Neural progenitor cell (in vitro differentiated cells): ENCODE measurements at regions not wholly inside any gene's neighbourhood (a gene's known extent, or its start where the extent isn't known, plus 50 kb on each side); places are given as distances from the start of the nearest gene placed in this dataset.

ENCODE experiments used
- DNase-seq: peaks from one replicate; pipeline ENCODE4 v3.0.0-alpha.2; 2016; ENCODE audit warnings: low spot score
- H2AFZ ChIP-seq: fragments of 200-600 bp; sonication (generic); replicated peaks from 2 replicates; pipeline ENCODE4 v1.6.1; 2016; ENCODE audit warnings: antibody characterized with exemption
- H3F3A ChIP-seq: fragments of 200-600 bp; sonication (generic); 2 replicates; pipeline ENCODE4 v1.6.1; 2016; ENCODE audit warnings: antibody characterized with exemption, low read depth
- H3K27ac ChIP-seq: fragments of 200-600 bp; sonication (generic); 2 replicates; pipeline ENCODE4 v1.5.1; 2016; ENCODE audit warnings: mild to moderate bottlenecking
- H3K27me3 ChIP-seq: fragments of 200-600 bp; sonication (generic); 2 replicates; pipeline ENCODE4 v1.6.1; 2016; ENCODE audit warnings: mild to moderate bottlenecking, moderate library complexity
- H3K36me3 ChIP-seq: fragments of 200-600 bp; sonication (generic); 2 replicates; pipeline ENCODE4 v1.5.1; 2016
- H3K4me1 ChIP-seq: fragments of 200-600 bp; sonication (generic); 2 replicates; pipeline ENCODE4 v1.6.1; 2016; ENCODE audit warnings: mixed run types
- H3K4me2 ChIP-seq: fragments of 200-600 bp; sonication (generic); 2 replicates; pipeline ENCODE4 v1.6.1; 2016
- H3K4me3 ChIP-seq: fragments of 200-600 bp; sonication (generic); 2 replicates; pipeline ENCODE4 v1.5.1; 2016
- H3K79me2 ChIP-seq: fragments of 200-600 bp; sonication (generic); 2 replicates; pipeline ENCODE4 v1.6.1; 2016; ENCODE audit warnings: low read depth
- H3K9ac ChIP-seq: fragments of 200-600 bp; sonication (generic); 2 replicates; pipeline ENCODE4 v1.6.1; 2016
- H3K9me3 ChIP-seq: fragments of 200-600 bp; sonication (generic); 2 replicates; pipeline ENCODE4 v1.5.1; 2016; ENCODE audit warnings: low read depth
- H4K20me1 ChIP-seq: fragments of 200-600 bp; sonication (generic); 2 replicates; pipeline ENCODE4 v1.6.1; 2016; ENCODE audit warnings: low read depth
- H3K27ac Mint-ChIP-seq: 3 replicates; pipeline ENCODE4 v1.8.0; 2021; ENCODE audit warnings: mixed read lengths
- H3K27me3 Mint-ChIP-seq: 2 replicates; pipeline ENCODE4 v1.8.0; 2022; ENCODE audit warnings: low read depth, mild to moderate bottlenecking, inconsistent platforms, moderate library complexity, mixed read lengths; ENCODE audit not compliant: insufficient read depth
- H3K36me3 Mint-ChIP-seq: 3 replicates; pipeline ENCODE4 v1.8.0; 2021; ENCODE audit warnings: mixed read lengths
- H3K4me1 Mint-ChIP-seq: 3 replicates; pipeline ENCODE4 v1.8.0; 2021; ENCODE audit warnings: mixed read lengths
- H3K4me3 Mint-ChIP-seq: 3 replicates; pipeline ENCODE4 v1.8.0; 2021; ENCODE audit warnings: mild to moderate bottlenecking, moderate library complexity, mixed read lengths
- H3K9me3 Mint-ChIP-seq: 3 replicates; pipeline ENCODE4 v1.8.0; 2020; ENCODE audit warnings: mixed read lengths
- EZH2 ChIP-seq: fragments of 200-600 bp; sonication (generic); IDR thresholded peaks from 2 replicates; pipeline ENCODE4 v1.6.1; 2017; ENCODE audit warnings: antibody characterized with exemption, mild to moderate bottlenecking, moderate library complexity
- EZH2phosphoT487 ChIP-seq: fragments of 200-600 bp; sonication (generic); IDR thresholded peaks from 2 replicates; pipeline ENCODE4 v1.6.1; 2017; ENCODE audit warnings: antibody characterized with exemption
- TF ChIP-seq, protein P1 (sequence below): fragments of 200-600 bp; sonication (generic); IDR thresholded peaks from 2 replicates; pipeline ENCODE4 v1.5.1; 2017; ENCODE audit warnings: antibody characterized with exemption, mild to moderate bottlenecking

DNA sequence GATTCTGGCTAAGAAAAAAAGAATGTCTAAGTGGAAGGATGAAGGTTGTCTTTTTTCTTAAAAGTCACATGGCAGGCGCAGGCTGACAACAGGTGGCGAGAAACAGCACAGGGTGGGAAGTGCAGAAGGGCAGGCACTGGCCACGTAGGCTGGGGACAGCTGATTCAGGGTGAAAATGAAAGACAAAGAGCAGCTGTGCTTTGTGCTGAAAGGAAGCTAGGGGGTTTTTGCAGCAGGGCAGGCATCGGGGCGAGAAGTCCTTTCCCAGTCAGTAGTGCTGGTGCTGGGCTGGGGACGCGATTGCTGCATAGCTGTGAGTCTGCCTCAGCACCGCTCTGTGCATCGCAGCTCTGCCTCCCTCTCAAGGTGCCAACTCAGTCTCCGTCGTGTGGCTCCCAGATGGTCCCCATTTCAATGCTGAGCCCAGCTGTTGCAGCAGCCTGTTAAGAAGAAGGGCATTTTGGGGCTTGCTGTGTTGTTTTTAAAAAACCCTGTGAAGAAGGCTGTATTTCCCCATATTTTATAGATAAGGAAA is 183.1 kb upstream of the CCL2 start:
- Histone ChIP-seq H2AFZ (no peak overlapping the region), H3K79me2 (no peaks in the 10 kb centered on the region), H3K36me3 (no peaks in the 10 kb centered on the region), H3K9me3 (no peaks in the 10 kb centered on the region), H3K27ac (no peak overlapping the region), H3K4me3 (no peak overlapping the region), H3F3A (no peaks in the 10 kb centered on the region), H3K4me2 (no peak overlapping the region), H3K4me1 (no peaks in the 10 kb centered on the region), H3K9ac (no peak overlapping the region), H3K27me3 (no peaks in the 10 kb centered on the region), H4K20me1 (no peaks in the 10 kb centered on the region)
- peaks cover 6% of the 10 kb centered on the region for H3K4me1 Mint-ChIP-seq
- H3K4me3 Mint-ChIP-seq: no peak overlapping the region
- no peak for DNase-seq
- no peaks in the 10 kb centered on the region for H3K9me3 Mint-ChIP-seq
- H3K27me3 Mint-ChIP-seq: no peaks in the 10 kb centered on the region
- H3K27ac Mint-ChIP-seq: no peak overlapping the region
- TF ChIP-seq EZH2phosphoT487 (no peak), EZH2 (no peak)
- TF ChIP-seq, protein P1, sequence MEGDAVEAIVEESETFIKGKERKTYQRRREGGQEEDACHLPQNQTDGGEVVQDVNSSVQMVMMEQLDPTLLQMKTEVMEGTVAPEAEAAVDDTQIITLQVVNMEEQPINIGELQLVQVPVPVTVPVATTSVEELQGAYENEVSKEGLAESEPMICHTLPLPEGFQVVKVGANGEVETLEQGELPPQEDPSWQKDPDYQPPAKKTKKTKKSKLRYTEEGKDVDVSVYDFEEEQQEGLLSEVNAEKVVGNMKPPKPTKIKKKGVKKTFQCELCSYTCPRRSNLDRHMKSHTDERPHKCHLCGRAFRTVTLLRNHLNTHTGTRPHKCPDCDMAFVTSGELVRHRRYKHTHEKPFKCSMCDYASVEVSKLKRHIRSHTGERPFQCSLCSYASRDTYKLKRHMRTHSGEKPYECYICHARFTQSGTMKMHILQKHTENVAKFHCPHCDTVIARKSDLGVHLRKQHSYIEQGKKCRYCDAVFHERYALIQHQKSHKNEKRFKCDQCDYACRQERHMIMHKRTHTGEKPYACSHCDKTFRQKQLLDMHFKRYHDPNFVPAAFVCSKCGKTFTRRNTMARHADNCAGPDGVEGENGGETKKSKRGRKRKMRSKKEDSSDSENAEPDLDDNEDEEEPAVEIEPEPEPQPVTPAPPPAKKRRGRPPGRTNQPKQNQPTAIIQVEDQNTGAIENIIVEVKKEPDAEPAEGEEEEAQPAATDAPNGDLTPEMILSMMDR: no peak
- no peaks in the 10 kb centered on the region for H3K36me3 Mint-ChIP-seq

DNA sequence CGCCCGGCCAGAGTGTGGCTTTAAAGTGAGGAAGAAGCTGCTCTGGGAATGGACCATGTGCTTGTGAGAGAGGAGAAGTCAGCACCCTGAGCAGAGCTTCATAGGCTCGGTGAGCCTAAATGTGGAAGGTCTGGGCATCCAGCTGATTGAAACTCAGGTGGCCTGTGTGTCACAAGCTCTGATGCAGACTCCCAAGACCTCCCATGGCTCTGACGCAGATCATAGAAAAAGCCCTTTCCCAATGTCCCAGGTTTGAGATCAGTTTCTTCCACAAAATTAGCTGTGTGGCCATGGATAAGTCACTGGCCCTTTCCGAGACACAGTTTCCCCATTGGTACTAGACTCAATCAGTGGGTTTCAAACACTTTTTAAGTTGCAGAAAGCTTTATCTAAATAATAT is 180.0 kb upstream of the CCL2 start:
- Mint-ChIP-seq H3K9me3 (no peaks in the 10 kb centered on the region), H3K27ac (no peak overlapping the region), H3K4me3 (no peak overlapping the region), H3K4me1 (peaks cover 26% of the 10 kb centered on the region), H3K27me3 (no peaks in the 10 kb centered on the region), H3K36me3 (no peaks in the 10 kb centered on the region)
- no peaks in the 10 kb centered on the region for H3K79me2 ChIP-seq
- TF ChIP-seq EZH2phosphoT487: no peak
- TF ChIP-seq EZH2: no peak
- TF ChIP-seq, protein P1: no peak
- H3K4me1 ChIP-seq: no peaks in the 10 kb centered on the region
- H3F3A ChIP-seq: no peaks in the 10 kb centered on the region
- no peaks in the 10 kb centered on the region for H3K27me3 ChIP-seq
- no peak overlapping the region for H3K4me2 ChIP-seq
- no peak for DNase-seq
- no peaks in the 10 kb centered on the region for H3K9me3 ChIP-seq
- no peaks in the 10 kb centered on the region for H3K36me3 ChIP-seq
- H2AFZ ChIP-seq: no peak overlapping the region
- H3K4me3 ChIP-seq: no peak overlapping the region
- H3K27ac ChIP-seq: no peak overlapping the region
- H4K20me1 ChIP-seq: no peaks in the 10 kb centered on the region
- H3K9ac ChIP-seq: no peak overlapping the region

DNA sequence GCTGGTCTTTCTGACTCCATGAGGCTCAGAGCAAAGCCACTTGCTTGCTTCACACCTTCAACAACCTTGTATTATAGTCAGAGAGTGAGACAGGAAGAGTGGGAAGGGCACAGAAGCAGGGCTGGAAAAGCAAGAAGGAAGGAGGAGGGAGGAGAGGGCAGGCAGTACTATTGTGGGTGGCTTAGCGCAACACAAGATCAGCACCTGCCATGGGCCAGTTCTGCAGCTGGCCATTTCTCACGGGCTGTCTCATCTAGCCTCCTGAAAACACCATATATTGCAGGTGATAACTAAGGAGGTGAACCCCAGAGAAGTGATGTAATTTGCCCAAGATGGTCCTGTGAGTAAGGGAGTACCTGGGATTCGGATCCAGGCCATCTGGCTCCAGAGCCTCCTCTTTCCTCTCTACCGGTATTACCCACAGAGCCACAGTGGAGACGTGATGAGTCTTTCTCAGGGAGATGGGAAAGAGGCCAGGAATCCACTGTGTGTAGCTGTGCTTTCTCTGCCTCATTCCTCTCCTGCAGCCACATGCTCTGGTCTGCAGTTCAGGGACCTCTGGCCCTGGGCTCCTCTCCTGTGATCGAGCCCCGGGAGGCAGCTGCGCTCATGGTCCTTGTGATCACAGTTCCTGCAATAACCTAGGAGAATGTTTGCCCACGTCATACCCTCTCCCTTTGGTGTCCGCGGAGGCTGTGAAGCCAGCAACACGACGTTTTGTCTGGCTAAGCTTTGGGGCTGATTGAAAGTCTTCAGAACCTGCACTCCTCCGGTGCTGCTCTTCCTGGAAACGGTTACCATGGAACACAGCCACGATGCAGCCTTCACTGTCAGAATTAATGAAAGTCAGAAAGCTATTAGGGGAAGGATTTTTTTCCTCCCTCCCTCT is 178.1 kb upstream of the CCL2 start:
- TF ChIP-seq EZH2phosphoT487 (no peak), EZH2 (no peak)
- TF ChIP-seq, protein P1: no peak
- H3K36me3 Mint-ChIP-seq: no peaks in the 10 kb centered on the region
- no peaks in the 10 kb centered on the region for H3K9me3 Mint-ChIP-seq
- H3K4me1 Mint-ChIP-seq: peaks cover 26% of the 10 kb centered on the region
- Histone ChIP-seq H3K36me3 (no peaks in the 10 kb centered on the region), H3F3A (no peaks in the 10 kb centered on the region), H3K4me1 (no peaks in the 10 kb centered on the region), H3K4me3 (no peak overlapping the region), H3K79me2 (no peaks in the 10 kb centered on the region), H3K9ac (no peak overlapping the region), H4K20me1 (no peaks in the 10 kb centered on the region), H3K9me3 (no peaks in the 10 kb centered on the region), H3K4me2 (no peak overlapping the region), H2AFZ (no peak overlapping the region), H3K27ac (no peak overlapping the region), H3K27me3 (no peaks in the 10 kb centered on the region)
- DNase-seq: no peak
- peak overlapping the region; percentile 98 for H3K27ac Mint-ChIP-seq
- no peaks in the 10 kb centered on the region for H3K27me3 Mint-ChIP-seq
- peak overlapping the region; percentile 48 for H3K4me3 Mint-ChIP-seq
